ENCODE measurements at regions not wholly inside any gene's neighbourhood (a gene's known extent, or its start where the extent isn't known, plus 50 kb on each side); places are given as distances from the start of the nearest gene placed in this dataset.

GRCh38 chr12:116332705-116333380, 55.4 kb upstream of the MED13L start:
- Histone ChIP-seq H3K4me2 (ENCODE audit: low read depth, low read length) (no peak overlapping the region), H2AFZ (ENCODE audit: low read length) (no peak overlapping the region), H3K36me3 (replicated peaks in 1 of 2; ENCODE audit: control insufficient read depth in 1 of 2, insufficient read depth in 2 of 2, low read length in 2 of 2) (no peaks in the 10 kb centered on the region), H3K9me3 (ENCODE audit: low read length) (no peaks in the 10 kb centered on the region), H3K27me3 (ENCODE audit: control insufficient read depth in 1 of 2, insufficient read depth in 2 of 2, low read length in 2 of 2) (no peaks in the 10 kb centered on the region), H3K4me3 (replicated peaks in 1 of 3; ENCODE audit: insufficient read depth in 1 of 3, low read depth in 2 of 3, low read length in 3 of 3) (no peak overlapping the region), H3K79me2 (ENCODE audit: insufficient read depth, low read length) (no peaks in the 10 kb centered on the region), H4K20me1 (ENCODE audit: insufficient read depth, low read length) (no peaks in the 10 kb centered on the region), H3K9ac (ENCODE audit: insufficient read depth, low read depth, low read length) (no peak overlapping the region), H3K27ac (ENCODE audit: extremely low read length, insufficient read depth, low read length) (no peak overlapping the region), H3K4me1 (ENCODE audit: insufficient read depth, low read length) (no peaks in the 10 kb centered on the region)
- CTCF ChIA-PET (ENCODE audit: low intra/inter-chr PET ratio, low total read pairs): no interaction called here
- no TSS peak for BruUV-seq (replicated peaks)
- FAIRE-seq (no peak), DNase-seq (ENCODE audit: low spot score) (no peak), ATAC-seq (no peak)
- POLR2A ChIA-PET: no interaction called here
- TF ChIP-seq ZBTB4 (CRISPR knock-in tag; IDR thresholded peaks at IDR 0.05; ENCODE audit: borderline replicate concordance) (no peak), TCF7 (IDR thresholded peaks at IDR 0.05; ENCODE audit: low read depth) (no peak), DMAP1 (CRISPR knock-in tag; IDR thresholded peaks at IDR 0.05) (no peak), ZBTB49 (CRISPR knock-in tag; IDR thresholded peaks at IDR 0.05; ENCODE audit: borderline replicate concordance) (no peak), CREB3 (CRISPR knock-in tag; IDR thresholded peaks at IDR 0.05) (no peak), PRDM15 (CRISPR knock-in tag; IDR thresholded peaks at IDR 0.05) (no peak), NFE2 (CRISPR knock-in tag; IDR thresholded peaks at IDR 0.05) (no peak), ZNF749 (CRISPR knock-in tag; IDR thresholded peaks at IDR 0.05; ENCODE audit: borderline replicate concordance) (no peak), SALL2 (CRISPR knock-in tag; IDR thresholded peaks at IDR 0.05) (no peak), AGO1 (IDR thresholded peaks at IDR 0.05; ENCODE audit: low read depth, low read length, poor library complexity, severe bottlenecking) (no peak), KDM5B (CRISPR knock-in tag; IDR thresholded peaks at IDR 0.05; ENCODE audit: borderline replicate concordance) (no peak)
- intact Hi-C loops (cut with micrococcal nuclease; ENCODE audit: unreplicated experiment) (no loop called here), in situ Hi-C loops (cut with HindIII; ENCODE audit: extremely low pct_ligation_motif_present, low pct_unique_long_range_greater_than_20kb) (no loop called here)
- WGBS (ENCODE audit: low lambda C conversion rate): 65% methylated on average over 11 of the region's 11 CpGs
